Choroid plexus epithelial cell (primary cell): ENCODE measurements at regions not wholly inside any gene's neighbourhood (a gene's known extent, or its start where the extent isn't known, plus 50 kb on each side); places are given as distances from the start of the nearest gene placed in this dataset.

Experiments
- DNase-seq: peaks from one replicate; pipeline ENCODE4 v3.0.0-alpha.2; 2010; ENCODE audit warnings: low read depth
- H3K4me3 ChIP-seq: 2 replicates; pipeline ENCODE4 v1.5.1; 2011; ENCODE audit warnings: low read depth, mild to moderate bottlenecking, control low read depth, low read length, moderate library complexity
- CTCF ChIP-seq: conservative IDR thresholded peaks from 2 replicates; pipeline ENCODE4 v1.5.1; 2011; ENCODE audit warnings: low read depth, mild to moderate bottlenecking, control low read depth, inconsistent platforms, low read length, moderate library complexity

GRCh38 chr1:218900615-218901014, 273.1 kb upstream of the LYPLAL1 start:
- no peak for TF ChIP-seq CTCF
- no peak overlapping the region for H3K4me3 ChIP-seq
- DNase-seq = no peak

GRCh38 chr1:218904416-218904815, 269.3 kb upstream of the LYPLAL1 start:
- DNase-seq = no peak
- no peak for TF ChIP-seq CTCF
- H3K4me3 ChIP-seq = no peak overlapping the region

GRCh38 chr1:218916720-218917119, 257.0 kb upstream of the LYPLAL1 start:
- no peak overlapping the region for H3K4me3 ChIP-seq
- no peak for DNase-seq
- no peak for TF ChIP-seq CTCF

GRCh38 chr1:218917656-218918055, 256.0 kb upstream of the LYPLAL1 start:
- no peak overlapping the region for H3K4me3 ChIP-seq
- DNase-seq = no peak
- no peak for TF ChIP-seq CTCF

DNA sequence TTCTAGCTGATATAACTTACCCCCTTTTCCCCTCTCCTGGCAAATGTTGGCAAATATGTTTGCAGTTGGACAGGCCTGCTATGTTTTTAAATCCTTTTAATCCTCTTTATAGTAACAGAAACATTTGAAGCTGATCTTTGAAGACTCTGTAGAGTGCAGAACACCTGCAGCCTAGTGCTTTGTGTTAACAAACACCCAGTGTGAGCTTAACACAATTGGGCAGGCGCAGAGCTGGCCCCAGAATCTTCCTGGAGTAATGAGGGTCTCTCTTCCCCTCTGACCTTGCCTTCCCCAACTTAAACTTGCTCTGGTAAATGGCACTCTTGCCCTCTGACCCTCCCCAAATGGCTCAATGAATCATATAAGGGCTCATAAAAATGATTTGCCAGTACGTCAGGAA, 247.9 kb upstream of the LYPLAL1 start:
- H3K4me3 ChIP-seq = no peak overlapping the region
- TF ChIP-seq CTCF = no peak

DNA sequence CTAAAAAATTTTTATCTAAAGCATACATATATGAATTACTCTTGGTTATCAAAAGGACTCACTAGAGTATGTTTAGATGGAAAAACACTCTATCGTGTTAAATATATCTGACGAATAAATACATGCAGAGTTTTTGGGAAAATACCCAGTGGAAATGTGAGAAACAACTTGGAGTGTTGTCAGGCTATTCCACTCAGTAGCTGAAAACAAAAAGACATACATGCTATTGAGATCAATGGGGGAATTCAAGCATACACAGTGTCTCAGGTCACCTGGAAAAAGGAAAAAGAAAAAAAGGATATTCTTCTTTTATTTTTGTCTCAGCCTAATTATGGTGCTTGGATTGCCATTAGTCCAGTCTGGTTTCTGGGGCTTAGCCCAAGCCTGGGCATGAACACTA, 247.0 kb upstream of the LYPLAL1 start:
- DNase-seq = no peak
- no peak for TF ChIP-seq CTCF
- H3K4me3 ChIP-seq = no peak overlapping the region

More for the DNA sequence above, 247.9 kb upstream of the LYPLAL1 start:
- DNase-seq = no peak

DNA sequence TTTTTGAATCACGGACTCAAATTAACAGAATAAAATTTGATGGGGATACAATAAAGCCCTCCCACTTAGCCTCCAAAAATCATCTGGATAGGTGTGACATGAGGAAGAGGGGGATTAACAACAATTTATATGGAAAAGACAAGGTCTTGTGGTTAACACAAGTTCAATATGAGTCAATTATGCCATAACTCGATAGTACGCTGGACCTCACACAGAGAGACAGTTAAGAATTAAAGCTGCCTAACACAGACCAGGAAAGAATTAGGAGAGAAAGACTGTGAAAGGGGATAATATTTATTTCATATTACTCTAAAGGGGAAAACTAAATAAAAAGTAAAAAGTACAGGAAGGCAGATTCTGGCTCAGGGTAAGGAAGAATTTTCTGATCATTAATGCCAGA, 243.7 kb upstream of the LYPLAL1 start:
- no peak overlapping the region for H3K4me3 ChIP-seq
- no peak for DNase-seq
- no peak for TF ChIP-seq CTCF
